GM12878 (cell line): ENCODE measurements at regions not wholly inside any gene's neighbourhood (a gene's known extent, or its start where the extent isn't known, plus 50 kb on each side); places are given as distances from the start of the nearest gene placed in this dataset.

ENCODE experiments used
- ATAC-seq: fragments of 200-7000 bp; cut with Tn5 transposase; 3 replicates; pipeline ENCODE4 v1.9.1; 2020; ENCODE audit warnings: mild to moderate bottlenecking, moderate library complexity
- BruUV-seq: library from RNA; stranded (reverse); fragments of 400-500 nt; replicated peaks from 2 replicates; lab custom pipeline; 2021; lab: Mats Ljungman, UMichigan
- CTCF ChIA-PET: fragments of 300-600 bp; sonication (Branson Sonifier 250); formaldehyde crosslinking; extraction: SDS; loops from one replicate; lab custom pipeline; 2021; ENCODE audit warnings: inconsistent platforms; lab: Yijun Ruan, JAX
- POLR2A ChIA-PET: fragments of 350-600 bp; formaldehyde crosslinking; extraction: SDS; loops from one replicate; lab custom pipeline; 2021; ENCODE audit warnings: inconsistent platforms; lab: Charles Lee
- RAD21 ChIA-PET: fragments of 300-600 bp; sonication (Branson Sonifier 250); formaldehyde crosslinking; loops from one replicate; lab custom pipeline; 2023; ENCODE audit warnings: antibody characterized with exemption; ENCODE audit not compliant: unreplicated experiment; lab: Charles Lee
- SMC1A ChIA-PET: fragments of 300-600 bp; sonication (Branson Sonifier 250); formaldehyde crosslinking; loops from one replicate; lab custom pipeline; 2023; ENCODE audit not compliant: unreplicated experiment, uncharacterized antibody; lab: Charles Lee
- DNase-seq: peaks from one replicate; pipeline ENCODE4 v3.0.0-alpha.2; 2011; ENCODE audit warnings: low read depth, low spot score
- FAIRE-seq: peaks from 3 replicates; lab custom pipeline; 2011; peaks lifted over from hg19 to GRCh38; lab: Jason Lieb, UNC
- H2AFZ ChIP-seq: 2 replicates; pipeline ENCODE4 v1.6.0; 2011; ENCODE audit warnings: low read depth, low read length, control low read depth; ENCODE audit not compliant: control insufficient read depth
- H3K27ac ChIP-seq: 2 replicates; pipeline ENCODE4 v1.5.1; 2011; ENCODE audit warnings: control low read depth; ENCODE audit not compliant: control insufficient read depth, insufficient read depth
- H3K27me3 ChIP-seq, 2 experiments: replicated peaks in 1 of 2; 2 replicates each; pipeline versions ENCODE4 v1.6.0 to v1.6.1; 2011; ENCODE audit warnings: low read length in 1 of 2; ENCODE audit not compliant: control insufficient read depth in 2 of 2, insufficient read depth in 2 of 2
- H3K36me3 ChIP-seq, 2 experiments: 2 replicates each; pipeline ENCODE4 v1.5.1; 2011; ENCODE audit warnings: low read length in 1 of 2; ENCODE audit not compliant: control insufficient read depth in 2 of 2, insufficient read depth in 2 of 2
- H3K4me1 ChIP-seq: 2 replicates; pipeline ENCODE4 v1.6.1; 2011; ENCODE audit warnings: mild to moderate bottlenecking, low read length, moderate library complexity, mixed read lengths; ENCODE audit not compliant: control insufficient read depth, insufficient read depth
- H3K4me2 ChIP-seq: 2 replicates; pipeline ENCODE4 v1.6.0; 2011; ENCODE audit warnings: control low read depth; ENCODE audit not compliant: control insufficient read depth, insufficient read depth
- H3K4me3 ChIP-seq: fragments of 200-600 bp; sonication (generic); 2 replicates; pipeline ENCODE4 v1.5.1; 2016
- H3K79me2 ChIP-seq: 2 replicates; pipeline ENCODE4 v1.6.0; 2011; ENCODE audit warnings: low read length; ENCODE audit not compliant: control insufficient read depth, insufficient read depth
- H3K9ac ChIP-seq: 2 replicates; pipeline ENCODE4 v1.8.0; 2011; ENCODE audit warnings: low read length, control low read depth, mixed read lengths; ENCODE audit not compliant: control insufficient read depth, insufficient read depth
- H3K9me3 ChIP-seq: replicated peaks from 3 replicates; pipeline ENCODE4 v1.5.1; 2011; ENCODE audit warnings: mild to moderate bottlenecking, low read length; ENCODE audit not compliant: control insufficient read depth, insufficient read depth
- H4K20me1 ChIP-seq: 2 replicates; pipeline ENCODE4 v1.6.0; 2011; ENCODE audit not compliant: control insufficient read depth, insufficient read depth
- BACH1 ChIP-seq: fragments of 450-650 bp; IDR thresholded peaks from 2 replicates; pipeline ENCODE4 v1.6.1; 2017; ENCODE audit warnings: mild to moderate bottlenecking, borderline replicate concordance
- DPF2 ChIP-seq: fragments of 450-650 bp; IDR thresholded peaks from 2 replicates; pipeline ENCODE4 v1.6.1; 2017; ENCODE audit warnings: mild to moderate bottlenecking
- HCFC1 ChIP-seq: fragments of 150-350 bp; IDR thresholded peaks from 2 replicates; pipeline ENCODE4 v1.6.1; 2014; ENCODE audit warnings: low read length
- IKZF2 ChIP-seq, 2 experiments: fragments of 450-650 bp; IDR thresholded peaks; 2 replicates each; pipeline ENCODE4 v1.6.1; 2017; ENCODE audit warnings: mild to moderate bottlenecking in 2 of 2, moderate library complexity in 2 of 2
- IRF4 ChIP-seq: IDR thresholded peaks from 2 replicates; pipeline ENCODE4 v1.6.1; 2011; ENCODE audit warnings: low read depth, low read length
- MTA2 ChIP-seq: fragments of 450-650 bp; IDR thresholded peaks from 2 replicates; pipeline ENCODE4 v1.6.1; 2016; ENCODE audit warnings: low read depth, mild to moderate bottlenecking, moderate library complexity
- STAT3 ChIP-seq: IDR thresholded peaks from 2 replicates; pipeline ENCODE4 v1.6.1; 2011; ENCODE audit warnings: low read depth, low read length, improper control_type of control experiment
- TAF1 ChIP-seq: IDR thresholded peaks from 2 replicates; pipeline ENCODE4 v1.6.1; 2011; ENCODE audit warnings: mild to moderate bottlenecking, low read depth, low read length, borderline replicate concordance
- TCF7 ChIP-seq: IDR thresholded peaks from 2 replicates; pipeline ENCODE4 v1.6.1; 2014; ENCODE audit warnings: antibody characterized with exemption, borderline replicate concordance
- ZSCAN29 ChIP-seq: fragments of 450-650 bp; IDR thresholded peaks from 2 replicates; pipeline ENCODE4 v1.6.1; 2017; ENCODE audit warnings: mild to moderate bottlenecking, moderate library complexity
- WGBS: methylation state at CpG from one replicate; pipeline ENCODE4 v1.1.6; 2016; ENCODE audit warnings: low lambda C conversion rate; ENCODE audit not compliant: insufficient replicate concordance, insufficient coverage; ENCODE audit errors: missing lambda C conversion rate; 5-methylcytosine and 5-hydroxymethylcytosine counted together
- in situ Hi-C: fragments of 300-500 bp; cut with MboI; formaldehyde crosslinking; loops from 9 replicates; pipeline ENCODE4 v1.14.3; 2018; ENCODE audit warnings: mixed read lengths
- intact Hi-C: fragments of 100-400 bp; cut with micrococcal nuclease; formaldehyde crosslinking; loops from one replicate; pipeline ENCODE4 v1.14.2; 2022; ENCODE audit not compliant: unreplicated experiment

DNA sequence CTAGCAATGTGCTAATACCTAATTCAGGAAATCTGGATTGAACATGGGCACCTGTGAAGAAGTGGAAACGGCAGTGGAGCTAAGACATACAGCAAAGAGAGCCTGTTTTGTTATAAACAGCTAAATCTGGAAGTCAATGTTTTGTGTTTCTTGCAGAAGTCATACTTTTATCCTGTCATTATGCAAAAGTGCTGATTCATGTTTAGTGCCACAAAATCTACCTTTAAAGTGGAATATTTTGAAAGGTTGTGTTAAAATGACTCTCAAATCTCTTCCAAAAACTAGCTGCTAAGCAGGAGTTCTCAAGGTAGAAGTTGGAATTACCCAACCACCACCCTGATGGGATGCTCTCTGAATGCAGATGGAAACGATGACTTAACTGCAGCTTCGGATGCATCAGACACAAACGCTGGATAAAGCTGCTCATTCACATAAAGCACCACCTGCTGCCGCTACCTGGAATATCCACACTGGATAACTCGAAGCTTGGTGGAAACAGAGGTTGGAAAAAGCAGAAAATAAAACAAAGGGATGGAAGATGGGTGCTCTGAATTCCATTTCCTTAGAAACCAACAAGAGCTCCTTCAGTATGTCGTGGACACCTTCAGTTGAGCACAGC is 132.6 kb upstream of the ZNF236 start:
- H3K9me3 ChIP-seq: no peaks in the 10 kb centered on the region
- CTCF ChIA-PET: interaction anchor here (0.8 kb wide), 1 partner anchor 51 kb away, joined by 3 read pairs; no protein-coding TSS in a partner anchor
- 57% methylated on average over 7 of the region's 7 CpGs for WGBS
- no peak overlapping the region for H3K4me3 ChIP-seq
- BruUV-seq: no TSS peak
- in situ Hi-C loops (no loop called here), intact Hi-C loops (no loop called here)
- H3K27ac ChIP-seq: no peak overlapping the region
- no peaks in the 10 kb centered on the region for H3K36me3 ChIP-seq
- H3K4me2 ChIP-seq: no peak overlapping the region
- no peaks in the 10 kb centered on the region for H3K4me1 ChIP-seq
- ATAC-seq (no peak), DNase-seq (no peak), FAIRE-seq (no peak)
- SMC1A ChIA-PET: interaction anchor here (1.2 kb wide), 2 partner anchors 114 to 291 kb away, joined by 3 to 4 read pairs; no protein-coding TSS in a partner anchor
- H3K79me2 ChIP-seq: no peaks in the 10 kb centered on the region
- POLR2A ChIA-PET: no interaction called here
- no peak overlapping the region for H3K9ac ChIP-seq
- TF ChIP-seq IKZF2 (IDR thresholded peaks at IDR 0.05) (no peak), STAT3 (no peak), MTA2 (no peak), TAF1 (no peak), TCF7 (no peak), ZSCAN29 (no peak), IRF4 (no peak), DPF2 (no peak), HCFC1 (no peak), BACH1 (no peak)
- H4K20me1 ChIP-seq: no peaks in the 10 kb centered on the region
- RAD21 ChIA-PET: no interaction called here
- no peak overlapping the region; the same call in 1 of the 2 replicates for H2AFZ ChIP-seq
- H3K27me3 ChIP-seq: no peaks in the 10 kb centered on the region
